HT-29 (cell line): ENCODE measurements at regions not wholly inside any gene's neighbourhood (a gene's known extent, or its start where the extent isn't known, plus 50 kb on each side); places are given as distances from the start of the nearest gene placed in this dataset.
"Not testable (repeated sequence)": the region's sequence is repeated elsewhere in the genome, so short reads cannot be mapped to it uniquely, and the experiment has no call there.

ENCODE experiments used
- DNase-seq: peaks from one replicate; pipeline ENCODE4 v3.0.0-alpha.2; 2015; ENCODE audit warnings: low spot score

DNA sequence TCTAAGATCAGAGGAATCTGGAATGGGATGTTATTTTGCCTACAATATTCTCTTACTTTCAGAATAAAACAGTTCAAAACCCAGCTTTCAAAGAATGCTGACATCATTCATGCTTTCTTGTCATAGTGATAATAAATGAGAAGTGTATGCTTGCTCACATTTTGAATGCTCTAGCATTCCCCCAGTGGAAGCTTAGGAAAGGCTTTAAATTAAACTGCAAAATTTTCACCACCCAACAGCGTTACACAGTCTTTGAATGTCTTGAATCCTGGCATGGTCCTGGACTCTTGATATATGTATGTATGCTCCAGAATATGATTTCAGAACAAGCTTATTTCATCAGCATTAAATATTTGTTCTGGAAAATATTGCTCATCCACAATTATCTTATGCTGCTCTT lies 964.3 kb upstream of the NUDT12 start:
- no peak for DNase-seq

- DNase-seq = peak; percentile 7
Observed at GRCh38 chr5:104513640-104514072, 951.1 kb upstream of the NUDT12 start.

DNA sequence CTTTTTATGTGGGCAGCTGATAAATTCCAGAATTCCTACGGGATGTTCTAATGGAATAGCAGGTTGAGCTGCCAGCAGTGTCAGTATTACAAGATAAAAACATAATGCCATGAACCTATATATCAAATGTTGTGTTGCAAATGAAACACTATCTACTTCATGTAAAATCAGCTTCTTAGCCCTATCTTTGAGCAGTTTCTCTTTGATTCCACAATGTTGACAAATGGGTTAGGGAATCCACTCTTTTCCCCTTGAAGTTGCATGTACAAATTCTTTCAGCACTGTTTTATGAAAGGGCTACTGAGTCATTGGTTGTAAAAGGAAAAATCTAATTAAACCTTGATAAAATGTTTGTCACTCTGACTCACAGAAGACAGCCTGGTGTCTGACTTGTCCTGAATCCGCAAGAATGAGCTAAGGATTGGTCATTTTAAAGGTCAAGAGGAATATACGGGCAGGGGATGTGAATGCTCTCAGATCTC lies 950.6 kb upstream of the NUDT12 start:
- peak; percentile 46 for DNase-seq

DNA sequence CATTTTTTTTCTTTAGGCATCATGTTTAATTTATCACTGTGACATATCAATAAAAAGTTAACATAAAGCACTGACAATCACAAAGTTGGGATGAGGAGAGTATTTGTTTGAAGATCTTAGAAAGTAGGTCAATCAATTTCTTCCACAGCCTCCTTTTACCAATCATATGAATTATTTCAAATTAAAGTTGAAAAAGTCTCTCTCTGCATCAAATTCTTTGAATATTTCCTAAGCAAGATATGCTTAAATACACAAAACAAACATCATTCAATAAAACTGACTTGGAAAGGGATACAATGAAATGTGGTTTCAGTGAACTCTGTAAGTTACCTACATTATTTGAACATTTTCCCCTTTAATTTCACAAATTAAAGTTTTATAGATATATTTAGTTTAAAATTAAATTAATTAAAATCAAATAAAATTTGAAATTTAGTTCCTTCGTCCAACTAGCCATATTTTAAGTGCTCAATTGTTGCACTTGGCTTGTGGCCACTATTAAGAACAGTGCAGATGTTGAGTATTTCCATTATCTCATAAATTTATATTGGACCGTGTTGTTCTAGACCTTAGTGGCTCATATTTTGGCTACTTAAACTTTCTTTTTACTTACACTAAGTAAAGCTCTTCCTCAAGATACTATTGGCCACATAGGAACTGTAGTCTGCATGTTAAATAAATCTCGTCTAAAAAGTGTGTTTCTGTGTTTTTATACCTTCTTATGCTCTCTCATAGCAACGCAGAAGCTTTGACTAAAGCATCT lies 949.7 kb upstream of the NUDT12 start:
- DNase-seq = no peak

DNA sequence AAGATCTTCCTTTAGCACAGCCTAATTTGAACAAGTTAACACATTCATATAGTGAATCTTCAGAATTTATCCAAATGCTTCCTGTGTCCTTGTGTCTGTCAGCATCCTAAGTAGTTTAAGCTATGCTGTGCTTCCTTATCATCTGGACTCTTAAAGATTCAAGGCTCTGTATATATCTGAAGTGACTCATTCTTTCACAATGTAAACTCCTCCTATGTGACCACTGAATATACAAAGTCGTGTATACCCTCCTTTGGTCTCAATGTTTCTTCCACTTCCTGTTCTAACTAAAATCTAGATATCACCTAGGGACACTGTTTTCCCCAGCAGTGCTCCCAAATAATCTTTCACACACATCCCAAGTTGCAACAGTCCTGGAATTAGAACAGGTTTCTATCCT lies 935.7 kb upstream of the NUDT12 start:
- peak; percentile 56 for DNase-seq

GRCh38 chr5:104494083-104494482 lies 931.5 kb upstream of the NUDT12 start:
- DNase-seq = no peak

DNA sequence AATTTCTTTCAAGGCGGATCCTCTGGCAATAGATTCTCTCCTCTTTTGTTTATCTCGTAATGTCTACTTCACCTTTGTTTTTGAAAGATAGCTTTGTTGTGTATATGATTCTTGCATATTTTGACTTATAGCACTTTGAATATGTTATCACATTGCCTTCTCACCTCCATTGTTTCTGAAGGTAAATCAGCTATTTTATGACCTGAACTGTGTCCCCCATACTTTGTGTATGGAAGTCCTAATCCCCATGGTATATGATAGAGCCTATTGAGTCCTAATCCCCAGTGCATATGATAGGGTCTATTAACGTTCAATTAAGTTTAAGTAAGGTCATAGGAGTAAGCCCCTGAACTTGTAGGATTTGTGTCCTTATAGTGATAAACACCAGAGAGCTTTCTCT lies 910.2 kb upstream of the NUDT12 start:
- no peak for DNase-seq

DNA sequence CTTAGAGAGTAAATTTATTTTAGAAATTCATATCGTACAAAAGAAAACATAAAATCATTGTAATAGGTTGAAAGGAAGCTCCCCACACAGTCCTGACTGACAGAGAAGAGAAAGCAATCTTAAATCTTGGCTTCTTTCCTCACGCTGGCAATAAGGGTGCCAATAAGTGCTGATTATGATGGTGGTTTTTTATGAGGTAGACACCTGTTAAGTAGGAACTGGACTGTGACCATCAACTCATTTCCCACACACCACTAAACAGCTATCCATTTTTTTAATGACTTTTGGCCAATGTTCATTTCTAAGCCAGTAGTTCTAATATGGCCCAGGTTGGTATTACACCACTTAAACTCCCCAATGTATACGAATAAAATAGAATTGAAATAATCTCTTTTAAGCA lies 893.5 kb upstream of the NUDT12 start:
- DNase-seq = no peak

DNA sequence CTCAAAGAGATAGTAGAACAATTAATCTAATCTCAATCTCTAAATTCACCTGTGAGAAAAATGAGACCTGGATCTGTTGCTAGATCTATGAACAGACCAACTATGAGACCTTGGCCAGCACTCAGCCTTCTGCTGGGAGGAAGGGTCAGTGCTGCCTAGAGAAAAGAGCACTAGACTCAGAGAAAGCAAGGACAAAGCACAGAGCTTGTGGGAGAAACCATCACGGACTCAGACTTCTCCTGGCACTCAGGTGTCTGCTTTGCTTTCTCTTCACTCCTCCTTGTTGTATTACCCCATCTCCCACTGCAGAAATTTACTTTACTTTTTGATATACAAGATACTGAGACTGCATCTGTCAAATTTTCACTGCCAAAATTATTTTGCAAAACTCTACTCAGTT lies 890.0 kb upstream of the NUDT12 start:
- no peak for DNase-seq

DNA sequence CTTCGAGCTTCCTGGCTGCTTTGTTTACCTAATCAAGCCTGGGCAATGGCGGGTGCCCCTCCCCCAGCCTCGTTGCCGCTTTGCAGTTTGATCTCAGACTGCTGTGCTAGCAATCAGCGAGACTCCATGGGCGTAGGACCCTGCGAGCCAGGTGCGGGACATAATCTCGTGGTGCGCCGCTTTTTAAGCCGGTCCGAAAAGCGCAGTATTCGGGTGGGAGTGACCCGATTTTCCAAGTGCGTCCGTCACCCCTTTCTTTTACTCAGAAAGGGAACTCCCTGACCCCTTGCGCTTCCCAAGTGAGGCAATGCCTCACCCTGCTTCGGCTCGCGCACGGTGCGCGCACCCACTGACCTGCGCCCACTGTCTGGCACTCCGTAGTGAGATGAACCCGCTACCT lies 889.3 kb upstream of the NUDT12 start:
- not testable (repeated sequence) for DNase-seq

GRCh38 chr5:104444656-104445055 lies 882.1 kb upstream of the NUDT12 start:
- DNase-seq = no peak

DNA sequence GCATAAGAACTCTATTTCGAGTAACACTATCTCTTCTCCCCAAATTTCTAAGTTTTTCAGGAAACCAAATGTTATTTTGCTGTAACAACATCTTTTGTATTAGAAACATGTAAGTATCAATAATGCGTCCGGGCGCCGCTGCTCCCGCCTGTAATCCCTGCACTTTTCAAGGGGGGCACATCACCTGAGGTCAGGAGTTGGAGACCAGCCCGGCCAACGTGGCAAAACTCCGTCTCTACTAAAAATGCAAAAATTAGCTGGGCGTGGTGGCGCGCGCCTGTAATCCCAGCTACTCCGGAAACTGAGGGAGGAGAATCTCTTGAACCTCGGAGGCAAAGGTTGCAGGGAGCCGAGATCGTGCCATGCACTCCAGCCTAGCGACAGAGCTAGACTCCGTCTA lies 881.1 kb upstream of the NUDT12 start:
- DNase-seq = no peak

GRCh38 chr5:104431981-104432380 lies 869.4 kb upstream of the NUDT12 start:
- no peak for DNase-seq

DNA sequence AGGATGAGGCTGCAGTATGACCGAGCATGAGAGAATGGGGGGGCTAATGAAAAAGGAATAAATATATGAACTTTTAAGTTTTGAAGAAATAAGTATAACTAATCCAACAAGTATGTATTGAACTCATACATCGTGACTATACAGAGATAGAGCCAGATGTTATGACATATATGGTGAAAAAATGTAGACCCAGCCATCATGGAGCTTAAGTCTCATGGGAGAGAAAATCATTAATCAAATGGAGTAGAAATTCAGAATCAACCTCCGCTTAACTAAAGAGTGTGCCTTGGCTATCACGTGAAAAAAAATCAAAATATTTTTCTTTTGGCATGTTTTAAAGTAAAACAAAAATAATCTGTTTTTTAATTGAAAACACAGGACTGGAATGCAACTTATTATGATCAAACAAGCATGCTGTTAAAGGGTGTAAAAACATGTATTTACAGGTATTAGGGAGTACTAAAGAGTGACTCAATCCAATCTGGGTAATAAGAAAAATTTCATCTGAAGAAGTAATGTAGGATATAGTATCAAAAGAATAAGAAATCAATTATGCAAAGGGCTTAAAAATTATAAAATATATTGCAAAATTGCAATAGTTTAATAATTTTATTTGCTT lies 868.5 kb upstream of the NUDT12 start:
- DNase-seq = no peak

DNA sequence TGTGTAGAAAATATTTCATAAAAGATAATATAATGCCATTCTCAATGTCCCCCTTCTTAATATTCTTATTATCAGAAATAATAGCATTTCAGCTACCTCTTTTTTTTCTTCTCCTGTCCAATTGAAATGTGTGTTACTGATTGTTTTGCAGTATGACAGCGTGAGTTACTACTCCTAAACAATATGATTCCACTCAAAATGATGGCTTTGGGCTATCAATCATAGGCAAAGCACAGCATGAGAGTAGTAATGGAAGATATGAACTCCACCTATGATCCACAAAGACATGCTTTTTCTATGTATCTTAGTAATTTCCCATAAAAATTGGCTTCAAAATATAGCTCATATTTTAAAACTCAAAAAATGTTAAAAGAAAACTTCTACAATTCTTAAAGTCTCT lies 867.3 kb upstream of the NUDT12 start:
- DNase-seq = no peak

- no peak for DNase-seq
Observed at GRCh38 chr5:104421431-104421830, 858.8 kb upstream of the NUDT12 start.

DNA sequence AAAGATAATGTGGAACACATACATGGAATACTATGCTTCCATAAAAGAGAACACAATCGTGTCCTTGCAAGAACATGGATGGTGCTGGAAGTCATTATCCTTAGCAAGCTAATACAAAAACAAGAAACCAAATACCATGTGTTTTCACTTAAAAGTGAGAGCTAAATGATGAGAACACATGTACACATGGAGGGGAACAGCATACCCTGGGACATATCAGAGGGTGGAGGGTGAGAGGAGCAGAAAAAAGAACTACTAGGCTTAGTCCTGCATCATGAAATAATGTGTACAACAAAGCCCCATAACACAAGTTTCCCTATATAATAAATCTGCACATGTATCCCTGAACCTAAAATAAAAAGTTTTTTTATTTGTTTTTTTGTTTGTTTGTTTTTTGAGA lies 855.5 kb upstream of the NUDT12 start:
- no peak for DNase-seq

DNA sequence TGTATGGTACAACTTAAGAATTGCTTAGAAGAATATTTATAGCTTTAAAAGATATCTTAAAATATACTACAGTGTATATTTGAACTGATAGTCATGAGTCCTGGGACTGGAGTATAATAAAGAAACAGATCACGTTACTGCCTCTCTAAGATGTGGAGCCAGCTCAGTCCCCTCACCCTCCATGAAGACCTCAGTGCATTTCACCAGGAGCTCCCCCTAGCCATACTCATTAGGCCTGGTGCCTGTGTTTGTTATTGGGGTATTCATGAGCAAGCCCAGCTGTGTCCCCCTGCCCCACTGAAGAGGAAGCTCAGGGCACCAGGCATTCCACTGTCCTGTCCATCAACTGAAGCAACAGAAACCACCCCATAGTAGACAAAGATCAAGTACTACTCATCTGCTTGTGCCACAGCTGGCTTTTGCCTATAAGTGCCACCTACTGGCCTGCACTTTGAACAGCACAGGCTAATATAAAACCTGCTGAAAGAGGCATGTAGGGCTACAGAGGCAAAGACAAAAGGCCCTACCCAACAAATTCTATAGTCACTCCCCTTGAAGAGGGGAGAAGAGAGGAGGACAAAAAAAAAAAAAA lies 850.2 kb upstream of the NUDT12 start:
- DNase-seq = peak; percentile 24

GRCh38 chr5:104400941-104401340 lies 838.4 kb upstream of the NUDT12 start:
- DNase-seq = no peak

- DNase-seq = no peak
Observed at GRCh38 chr5:104385906-104386305, 823.3 kb upstream of the NUDT12 start.

- no peak for DNase-seq
Observed at GRCh38 chr5:104375345-104375744, 812.8 kb upstream of the NUDT12 start.

GRCh38 chr5:104372796-104373195 lies 810.2 kb upstream of the NUDT12 start:
- DNase-seq = no peak

DNA sequence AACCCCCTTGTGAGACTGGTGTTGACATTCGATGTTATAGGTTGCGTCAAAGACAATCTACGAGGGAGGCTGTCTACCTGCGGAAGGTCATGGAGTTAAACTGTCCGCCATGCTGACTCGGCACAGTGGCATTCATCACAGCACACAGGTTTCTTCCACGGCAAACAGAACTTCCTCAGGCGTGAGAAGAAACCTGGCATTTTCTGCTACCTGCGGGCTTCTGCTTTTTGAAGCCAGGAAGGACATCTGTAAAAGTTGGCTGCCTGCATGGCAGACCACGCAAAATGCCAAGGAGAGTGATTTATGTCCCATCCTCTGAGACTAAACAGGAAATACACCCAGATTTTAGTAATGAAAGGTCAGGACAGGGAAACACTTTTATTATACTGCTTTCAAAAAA lies 809.8 kb upstream of the NUDT12 start:
- no peak for DNase-seq
